ENCODE measurements at regions not wholly inside any gene's neighbourhood (a gene's known extent, or its start where the extent isn't known, plus 50 kb on each side); places are given as distances from the start of the nearest gene placed in this dataset.

GRCh38 chr11:29265381-29265780 is 751.4 kb downstream of the KCNA4 start (continued):
- TF ChIP-seq, protein P1, sequence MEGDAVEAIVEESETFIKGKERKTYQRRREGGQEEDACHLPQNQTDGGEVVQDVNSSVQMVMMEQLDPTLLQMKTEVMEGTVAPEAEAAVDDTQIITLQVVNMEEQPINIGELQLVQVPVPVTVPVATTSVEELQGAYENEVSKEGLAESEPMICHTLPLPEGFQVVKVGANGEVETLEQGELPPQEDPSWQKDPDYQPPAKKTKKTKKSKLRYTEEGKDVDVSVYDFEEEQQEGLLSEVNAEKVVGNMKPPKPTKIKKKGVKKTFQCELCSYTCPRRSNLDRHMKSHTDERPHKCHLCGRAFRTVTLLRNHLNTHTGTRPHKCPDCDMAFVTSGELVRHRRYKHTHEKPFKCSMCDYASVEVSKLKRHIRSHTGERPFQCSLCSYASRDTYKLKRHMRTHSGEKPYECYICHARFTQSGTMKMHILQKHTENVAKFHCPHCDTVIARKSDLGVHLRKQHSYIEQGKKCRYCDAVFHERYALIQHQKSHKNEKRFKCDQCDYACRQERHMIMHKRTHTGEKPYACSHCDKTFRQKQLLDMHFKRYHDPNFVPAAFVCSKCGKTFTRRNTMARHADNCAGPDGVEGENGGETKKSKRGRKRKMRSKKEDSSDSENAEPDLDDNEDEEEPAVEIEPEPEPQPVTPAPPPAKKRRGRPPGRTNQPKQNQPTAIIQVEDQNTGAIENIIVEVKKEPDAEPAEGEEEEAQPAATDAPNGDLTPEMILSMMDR (IDR thresholded peaks at IDR 0.05) = no peak
- TF ChIP-seq, protein P2, sequence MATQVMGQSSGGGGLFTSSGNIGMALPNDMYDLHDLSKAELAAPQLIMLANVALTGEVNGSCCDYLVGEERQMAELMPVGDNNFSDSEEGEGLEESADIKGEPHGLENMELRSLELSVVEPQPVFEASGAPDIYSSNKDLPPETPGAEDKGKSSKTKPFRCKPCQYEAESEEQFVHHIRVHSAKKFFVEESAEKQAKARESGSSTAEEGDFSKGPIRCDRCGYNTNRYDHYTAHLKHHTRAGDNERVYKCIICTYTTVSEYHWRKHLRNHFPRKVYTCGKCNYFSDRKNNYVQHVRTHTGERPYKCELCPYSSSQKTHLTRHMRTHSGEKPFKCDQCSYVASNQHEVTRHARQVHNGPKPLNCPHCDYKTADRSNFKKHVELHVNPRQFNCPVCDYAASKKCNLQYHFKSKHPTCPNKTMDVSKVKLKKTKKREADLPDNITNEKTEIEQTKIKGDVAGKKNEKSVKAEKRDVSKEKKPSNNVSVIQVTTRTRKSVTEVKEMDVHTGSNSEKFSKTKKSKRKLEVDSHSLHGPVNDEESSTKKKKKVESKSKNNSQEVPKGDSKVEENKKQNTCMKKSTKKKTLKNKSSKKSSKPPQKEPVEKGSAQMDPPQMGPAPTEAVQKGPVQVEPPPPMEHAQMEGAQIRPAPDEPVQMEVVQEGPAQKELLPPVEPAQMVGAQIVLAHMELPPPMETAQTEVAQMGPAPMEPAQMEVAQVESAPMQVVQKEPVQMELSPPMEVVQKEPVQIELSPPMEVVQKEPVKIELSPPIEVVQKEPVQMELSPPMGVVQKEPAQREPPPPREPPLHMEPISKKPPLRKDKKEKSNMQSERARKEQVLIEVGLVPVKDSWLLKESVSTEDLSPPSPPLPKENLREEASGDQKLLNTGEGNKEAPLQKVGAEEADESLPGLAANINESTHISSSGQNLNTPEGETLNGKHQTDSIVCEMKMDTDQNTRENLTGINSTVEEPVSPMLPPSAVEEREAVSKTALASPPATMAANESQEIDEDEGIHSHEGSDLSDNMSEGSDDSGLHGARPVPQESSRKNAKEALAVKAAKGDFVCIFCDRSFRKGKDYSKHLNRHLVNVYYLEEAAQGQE (IDR thresholded peaks at IDR 0.05; ENCODE audit: low read depth, low read length) = no peak
- no peak for TF ChIP-seq RFX5 (IDR thresholded peaks at IDR 0.05; ENCODE audit: low read length)

DNA sequence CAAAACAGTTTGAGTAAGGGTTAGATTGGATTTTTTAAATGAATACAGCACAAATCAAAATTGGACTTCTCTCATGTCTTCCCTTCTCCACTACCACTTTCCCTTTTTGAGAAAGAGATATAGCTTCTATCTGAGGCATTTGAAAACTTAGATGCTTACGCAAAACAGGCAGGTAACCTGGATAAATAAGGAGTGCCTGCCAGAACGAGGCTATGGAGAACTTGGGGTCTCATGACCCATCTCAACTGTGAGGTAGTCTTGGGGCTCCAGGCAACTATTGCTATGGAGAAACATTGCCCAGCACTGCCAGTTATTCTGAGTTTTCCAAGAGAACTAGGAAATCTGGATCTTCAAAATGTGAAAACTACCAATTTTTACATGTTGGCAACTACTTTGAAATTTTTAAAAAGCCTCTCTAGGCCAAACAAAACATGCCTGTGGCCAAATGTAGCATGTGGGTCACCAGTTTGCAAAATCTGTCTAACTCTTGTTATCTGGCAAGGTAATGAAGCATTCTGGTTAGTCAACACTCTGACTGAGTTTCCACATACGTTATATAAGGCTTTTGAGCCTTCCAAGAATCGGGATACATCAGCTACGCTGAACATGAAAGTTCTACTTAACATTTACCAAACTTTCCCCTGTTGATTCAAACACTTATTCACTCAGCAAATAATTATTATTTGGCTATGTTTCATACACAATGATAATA is 752.7 kb downstream of the KCNA4 start:
- Histone ChIP-seq H3K79me2 (ENCODE audit: insufficient read depth) (no peaks in the 10 kb centered on the region), H4K20me1 (ENCODE audit: insufficient read depth) (no peaks in the 10 kb centered on the region), H3K9me2 (no peaks in the 10 kb centered on the region), H3F3A (replicated peaks; ENCODE audit: insufficient read depth) (no peaks in the 10 kb centered on the region), H3K9me3 (no peaks in the 10 kb centered on the region), H2AFZ (ENCODE audit: low read depth) (no peak overlapping the region), H3K4me3 (ENCODE audit: low read depth in 2 of 2, low read length in 1 of 2) (no peak overlapping the region), H3K4me2 (no peak overlapping the region), H3K9ac (no peak overlapping the region), H3K27me3 (ENCODE audit: insufficient read depth) (no peaks in the 10 kb centered on the region), H3K27ac (ENCODE audit: low read depth in 2 of 2, low read length in 1 of 2) (no peak overlapping the region), H3K4me1 (ENCODE audit: control insufficient read depth in 1 of 2, insufficient read depth in 2 of 2, low read depth in 1 of 2, low read length in 1 of 2) (peaks cover 0 to 15% of the 10 kb centered on the region in 2 experiments; a peak in 1 of 4 replicates), H3K36me3 (replicated peaks in 1 of 2; ENCODE audit: control insufficient read depth in 1 of 2, insufficient read depth in 2 of 2, low read length in 1 of 2) (no peaks in the 10 kb centered on the region)
- TF ChIP-seq PBX3 (IDR thresholded peaks at IDR 0.05) (no peak), TAF1 (IDR thresholded peaks at IDR 0.05; ENCODE audit: borderline replicate concordance, low read depth, low read length) (no peak), FOXM1 (IDR thresholded peaks at IDR 0.05; ENCODE audit: low read depth) (no peak), TCF12 (IDR thresholded peaks at IDR 0.05) (no peak), JUND (IDR thresholded peaks at IDR 0.05) (no peak), SIN3A (IDR thresholded peaks at IDR 0.05; ENCODE audit: borderline replicate concordance, low read depth, low read length) (no peak), GATA2 (CRISPR knock-in tag; IDR thresholded peaks at IDR 0.05) (no peak), POLR2AphosphoS5 (IDR thresholded peaks at IDR 0.05; ENCODE audit: low read depth, low read length) (no peak), GABPA (IDR thresholded peaks at IDR 0.05; ENCODE audit: low read depth) (no peak), MXI1 (IDR thresholded peaks at IDR 0.05; ENCODE audit: low read depth, low read length) (no peak), RFX5 (IDR thresholded peaks at IDR 0.05; ENCODE audit: low read length) (no peak), RAD21 (IDR thresholded peaks at IDR 0.05; ENCODE audit: low read length) (no peak), CHD2 (IDR thresholded peaks at IDR 0.05; ENCODE audit: low read length, partially characterized antibody) (no peak), YY1 (IDR thresholded peaks at IDR 0.05; ENCODE audit: low read depth) (no peak), NFIC (IDR thresholded peaks at IDR 0.05; ENCODE audit: borderline replicate concordance) (no peak)
- TF ChIP-seq, protein P3, sequence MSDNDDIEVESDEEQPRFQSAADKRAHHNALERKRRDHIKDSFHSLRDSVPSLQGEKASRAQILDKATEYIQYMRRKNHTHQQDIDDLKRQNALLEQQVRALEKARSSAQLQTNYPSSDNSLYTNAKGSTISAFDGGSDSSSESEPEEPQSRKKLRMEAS (IDR thresholded peaks at IDR 0.05; ENCODE audit: low read depth) = no peak
- TF ChIP-seq, protein P4, sequence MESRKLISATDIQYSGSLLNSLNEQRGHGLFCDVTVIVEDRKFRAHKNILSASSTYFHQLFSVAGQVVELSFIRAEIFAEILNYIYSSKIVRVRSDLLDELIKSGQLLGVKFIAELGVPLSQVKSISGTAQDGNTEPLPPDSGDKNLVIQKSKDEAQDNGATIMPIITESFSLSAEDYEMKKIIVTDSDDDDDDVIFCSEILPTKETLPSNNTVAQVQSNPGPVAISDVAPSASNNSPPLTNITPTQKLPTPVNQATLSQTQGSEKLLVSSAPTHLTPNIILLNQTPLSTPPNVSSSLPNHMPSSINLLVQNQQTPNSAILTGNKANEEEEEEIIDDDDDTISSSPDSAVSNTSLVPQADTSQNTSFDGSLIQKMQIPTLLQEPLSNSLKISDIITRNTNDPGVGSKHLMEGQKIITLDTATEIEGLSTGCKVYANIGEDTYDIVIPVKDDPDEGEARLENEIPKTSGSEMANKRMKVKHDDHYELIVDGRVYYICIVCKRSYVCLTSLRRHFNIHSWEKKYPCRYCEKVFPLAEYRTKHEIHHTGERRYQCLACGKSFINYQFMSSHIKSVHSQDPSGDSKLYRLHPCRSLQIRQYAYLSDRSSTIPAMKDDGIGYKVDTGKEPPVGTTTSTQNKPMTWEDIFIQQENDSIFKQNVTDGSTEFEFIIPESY (IDR thresholded peaks at IDR 0.05; ENCODE audit: borderline replicate concordance, low read depth) = no peak
- TF ChIP-seq, protein P2 (IDR thresholded peaks at IDR 0.05; ENCODE audit: low read depth, low read length) = no peak
- 60% methylated on average over 5 of the region's 5 CpGs for WGBS (ENCODE audit: low lambda C conversion rate)
- ChIA-PET CTCF (no interaction called here), POLR2A (no interaction called here)
- DNase-seq = no peak
